ENCODE measurements at regions not wholly inside any gene's neighbourhood (a gene's known extent, or its start where the extent isn't known, plus 50 kb on each side); places are given as distances from the start of the nearest gene placed in this dataset.

GRCh38 chr10:62453274-62453673 lies 79.1 kb downstream of the ZNF365 start:
- no peak overlapping the region for H3K27ac ChIP-seq (ENCODE audit: low read depth, low read length)
- no peak overlapping the region for H3K4me3 ChIP-seq (ENCODE audit: low read depth, low read length)
- H3K9ac ChIP-seq (ENCODE audit: low read length), result no peak overlapping the region
- no peaks in the 10 kb centered on the region for H3K36me3 ChIP-seq (ENCODE audit: control insufficient read depth, insufficient read depth, low read length)
- H3K27me3 ChIP-seq (ENCODE audit: control insufficient read depth, insufficient read depth, low read length), result no peaks in the 10 kb centered on the region
- no peaks in the 10 kb centered on the region for H3K4me1 ChIP-seq (ENCODE audit: control insufficient read depth, insufficient read depth, low read length)
- H3K9me3 ChIP-seq (ENCODE audit: control insufficient read depth, insufficient read depth, low read depth, low read length), result no peaks in the 10 kb centered on the region

- H3K36me3 ChIP-seq (ENCODE audit: control insufficient read depth, insufficient read depth, low read length), result no peaks in the 10 kb centered on the region
- no peaks in the 10 kb centered on the region for H3K27me3 ChIP-seq (ENCODE audit: control insufficient read depth, insufficient read depth, low read length)
- H3K27ac ChIP-seq (ENCODE audit: low read depth, low read length), result no peak overlapping the region
- H3K9ac ChIP-seq (ENCODE audit: low read length), result no peak overlapping the region
- H3K4me1 ChIP-seq (ENCODE audit: control insufficient read depth, insufficient read depth, low read length), result no peaks in the 10 kb centered on the region
- no peaks in the 10 kb centered on the region for H3K9me3 ChIP-seq (ENCODE audit: control insufficient read depth, insufficient read depth, low read depth, low read length)
- no peak overlapping the region for H3K4me3 ChIP-seq (ENCODE audit: low read depth, low read length)
Measured at GRCh38 chr10:62454687-62455397, 80.7 kb downstream of the ZNF365 start.

GRCh38 chr10:62456611-62457101 lies 82.5 kb downstream of the ZNF365 start:
- H3K4me1 ChIP-seq (ENCODE audit: control insufficient read depth, insufficient read depth, low read length), result no peaks in the 10 kb centered on the region
- no peak overlapping the region for H3K4me3 ChIP-seq (ENCODE audit: low read depth, low read length)
- H3K27ac ChIP-seq (ENCODE audit: low read depth, low read length), result no peak overlapping the region
- H3K27me3 ChIP-seq (ENCODE audit: control insufficient read depth, insufficient read depth, low read length), result no peaks in the 10 kb centered on the region
- no peaks in the 10 kb centered on the region for H3K9me3 ChIP-seq (ENCODE audit: control insufficient read depth, insufficient read depth, low read depth, low read length)
- no peaks in the 10 kb centered on the region for H3K36me3 ChIP-seq (ENCODE audit: control insufficient read depth, insufficient read depth, low read length)
- no peak overlapping the region for H3K9ac ChIP-seq (ENCODE audit: low read length)

GRCh38 chr10:62457196-62457595 lies 83.0 kb downstream of the ZNF365 start:
- Histone ChIP-seq H3K9me3 (ENCODE audit: control insufficient read depth, insufficient read depth, low read depth, low read length) (no peaks in the 10 kb centered on the region), H3K9ac (ENCODE audit: low read length) (no peak overlapping the region), H3K27me3 (ENCODE audit: control insufficient read depth, insufficient read depth, low read length) (no peaks in the 10 kb centered on the region), H3K4me3 (ENCODE audit: low read depth, low read length) (no peak overlapping the region), H3K36me3 (ENCODE audit: control insufficient read depth, insufficient read depth, low read length) (no peaks in the 10 kb centered on the region), H3K27ac (ENCODE audit: low read depth, low read length) (no peak overlapping the region), H3K4me1 (ENCODE audit: control insufficient read depth, insufficient read depth, low read length) (no peaks in the 10 kb centered on the region)

GRCh38 chr10:62457598-62457997 lies 83.4 kb downstream of the ZNF365 start:
- H3K9ac ChIP-seq (ENCODE audit: low read length), result no peak overlapping the region
- H3K4me1 ChIP-seq (ENCODE audit: control insufficient read depth, insufficient read depth, low read length), result no peaks in the 10 kb centered on the region
- no peaks in the 10 kb centered on the region for H3K27me3 ChIP-seq (ENCODE audit: control insufficient read depth, insufficient read depth, low read length)
- no peaks in the 10 kb centered on the region for H3K36me3 ChIP-seq (ENCODE audit: control insufficient read depth, insufficient read depth, low read length)
- H3K4me3 ChIP-seq (ENCODE audit: low read depth, low read length), result no peak overlapping the region
- no peaks in the 10 kb centered on the region for H3K9me3 ChIP-seq (ENCODE audit: control insufficient read depth, insufficient read depth, low read depth, low read length)
- H3K27ac ChIP-seq (ENCODE audit: low read depth, low read length), result no peak overlapping the region

GRCh38 chr10:62459072-62459471 lies 84.9 kb downstream of the ZNF365 start:
- H3K27ac ChIP-seq (ENCODE audit: low read depth, low read length), result no peak overlapping the region
- H3K36me3 ChIP-seq (ENCODE audit: control insufficient read depth, insufficient read depth, low read length), result no peaks in the 10 kb centered on the region
- H3K27me3 ChIP-seq (ENCODE audit: control insufficient read depth, insufficient read depth, low read length), result no peaks in the 10 kb centered on the region
- H3K9me3 ChIP-seq (ENCODE audit: control insufficient read depth, insufficient read depth, low read depth, low read length), result no peaks in the 10 kb centered on the region
- no peak overlapping the region for H3K9ac ChIP-seq (ENCODE audit: low read length)
- H3K4me1 ChIP-seq (ENCODE audit: control insufficient read depth, insufficient read depth, low read length), result no peaks in the 10 kb centered on the region
- H3K4me3 ChIP-seq (ENCODE audit: low read depth, low read length), result no peak overlapping the region

- Histone ChIP-seq H3K9me3 (ENCODE audit: control insufficient read depth, insufficient read depth, low read depth, low read length) (no peaks in the 10 kb centered on the region), H3K27ac (ENCODE audit: low read depth, low read length) (no peak overlapping the region), H3K9ac (ENCODE audit: low read length) (no peak overlapping the region), H3K36me3 (ENCODE audit: control insufficient read depth, insufficient read depth, low read length) (no peaks in the 10 kb centered on the region), H3K4me3 (ENCODE audit: low read depth, low read length) (no peak overlapping the region), H3K4me1 (ENCODE audit: control insufficient read depth, insufficient read depth, low read length) (no peaks in the 10 kb centered on the region), H3K27me3 (ENCODE audit: control insufficient read depth, insufficient read depth, low read length) (no peaks in the 10 kb centered on the region)
Measured at GRCh38 chr10:62459500-62459899, 85.3 kb downstream of the ZNF365 start.

- peaks cover 4% of the 10 kb centered on the region; the same call in 1 of the 2 replicates for H3K9me3 ChIP-seq (ENCODE audit: control insufficient read depth, insufficient read depth, low read depth, low read length)
- H3K27ac ChIP-seq (ENCODE audit: low read depth, low read length), result no peak overlapping the region
- no peaks in the 10 kb centered on the region for H3K4me1 ChIP-seq (ENCODE audit: control insufficient read depth, insufficient read depth, low read length)
- H3K27me3 ChIP-seq (ENCODE audit: control insufficient read depth, insufficient read depth, low read length), result no peaks in the 10 kb centered on the region
- no peaks in the 10 kb centered on the region for H3K36me3 ChIP-seq (ENCODE audit: control insufficient read depth, insufficient read depth, low read length)
- H3K4me3 ChIP-seq (ENCODE audit: low read depth, low read length), result no peak overlapping the region
- H3K9ac ChIP-seq (ENCODE audit: low read length), result no peak overlapping the region
Measured at GRCh38 chr10:62460393-62460792, 86.2 kb downstream of the ZNF365 start.

- Histone ChIP-seq H3K36me3 (ENCODE audit: control insufficient read depth, insufficient read depth, low read length) (no peaks in the 10 kb centered on the region), H3K9ac (ENCODE audit: low read length) (no peak overlapping the region), H3K4me3 (ENCODE audit: low read depth, low read length) (no peak overlapping the region), H3K9me3 (ENCODE audit: control insufficient read depth, insufficient read depth, low read depth, low read length) (peaks cover 8% of the 10 kb centered on the region; the same call in 1 of the 2 replicates), H3K27me3 (ENCODE audit: control insufficient read depth, insufficient read depth, low read length) (no peaks in the 10 kb centered on the region), H3K27ac (ENCODE audit: low read depth, low read length) (no peak overlapping the region), H3K4me1 (ENCODE audit: control insufficient read depth, insufficient read depth, low read length) (no peaks in the 10 kb centered on the region)
Measured at GRCh38 chr10:62461120-62461519, 87.0 kb downstream of the ZNF365 start.

GRCh38 chr10:62462461-62462860 lies 88.3 kb downstream of the ZNF365 start:
- Histone ChIP-seq H3K27ac (ENCODE audit: low read depth, low read length) (no peak overlapping the region), H3K9ac (ENCODE audit: low read length) (no peak overlapping the region), H3K4me3 (ENCODE audit: low read depth, low read length) (no peak overlapping the region), H3K4me1 (ENCODE audit: control insufficient read depth, insufficient read depth, low read length) (no peaks in the 10 kb centered on the region), H3K9me3 (ENCODE audit: control insufficient read depth, insufficient read depth, low read depth, low read length) (peaks cover 8% of the 10 kb centered on the region; the same call in 1 of the 2 replicates), H3K27me3 (ENCODE audit: control insufficient read depth, insufficient read depth, low read length) (no peaks in the 10 kb centered on the region), H3K36me3 (ENCODE audit: control insufficient read depth, insufficient read depth, low read length) (no peaks in the 10 kb centered on the region)

GRCh38 chr10:62463364-62463763 lies 89.2 kb downstream of the ZNF365 start:
- no peak overlapping the region for H3K4me3 ChIP-seq (ENCODE audit: low read depth, low read length)
- no peak overlapping the region for H3K9ac ChIP-seq (ENCODE audit: low read length)
- H3K27ac ChIP-seq (ENCODE audit: low read depth, low read length), result no peak overlapping the region
- H3K4me1 ChIP-seq (ENCODE audit: control insufficient read depth, insufficient read depth, low read length), result no peaks in the 10 kb centered on the region
- no peaks in the 10 kb centered on the region for H3K27me3 ChIP-seq (ENCODE audit: control insufficient read depth, insufficient read depth, low read length)
- H3K9me3 ChIP-seq (ENCODE audit: control insufficient read depth, insufficient read depth, low read depth, low read length), result peaks cover 8% of the 10 kb centered on the region; the same call in 1 of the 2 replicates
- no peaks in the 10 kb centered on the region for H3K36me3 ChIP-seq (ENCODE audit: control insufficient read depth, insufficient read depth, low read length)
